ENCODE measurements at regions not wholly inside any gene's neighbourhood (a gene's known extent, or its start where the extent isn't known, plus 50 kb on each side); places are given as distances from the start of the nearest gene placed in this dataset.

GRCh38 chr18:78784861-78785260 lies 194.8 kb upstream of the SALL3 start:
- TF ChIP-seq CTCF (IDR thresholded peaks at IDR 0.05) = no peak
- H3K4me3 ChIP-seq = no peak overlapping the region
- no peak for DNase-seq
- intact Hi-C loops (cut with DNase I, micrococcal nuclease) = no loop called here
- no peaks in the 10 kb centered on the region for H3K36me3 ChIP-seq (ENCODE audit: low read depth)
- no peaks in the 10 kb centered on the region for H3K9me3 ChIP-seq
- no peak for ATAC-seq
- no peaks in the 10 kb centered on the region for H3K4me1 ChIP-seq (ENCODE audit: low read depth)

DNA sequence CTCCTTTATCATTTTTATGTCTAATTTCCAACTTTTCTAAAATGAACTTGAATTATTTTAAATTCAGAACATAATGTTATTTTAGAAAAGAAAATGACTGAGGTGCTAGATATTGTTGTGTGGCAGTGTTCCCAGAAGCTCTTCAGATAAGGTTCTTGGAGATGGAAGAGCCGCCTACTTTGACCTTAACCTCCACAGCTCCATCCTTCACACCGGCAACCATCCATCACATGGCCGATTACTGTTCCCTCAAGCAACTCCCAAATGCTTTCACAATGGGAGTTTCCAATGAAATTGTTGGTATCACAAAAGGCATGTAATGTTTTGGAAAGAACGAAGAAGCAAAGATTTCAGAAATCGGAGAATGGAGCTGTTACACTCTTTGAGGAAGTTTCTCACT lies 193.9 kb upstream of the SALL3 start:
- Histone ChIP-seq H3K4me1 (ENCODE audit: low read depth) (no peaks in the 10 kb centered on the region), H3K36me3 (ENCODE audit: low read depth) (no peaks in the 10 kb centered on the region), H3K4me3 (no peak overlapping the region), H3K9me3 (no peaks in the 10 kb centered on the region)
- TF ChIP-seq CTCF (IDR thresholded peaks at IDR 0.05) = no peak
- ATAC-seq = no peak
- intact Hi-C loops (cut with DNase I, micrococcal nuclease) = no loop called here
- DNase-seq = no peak

DNA sequence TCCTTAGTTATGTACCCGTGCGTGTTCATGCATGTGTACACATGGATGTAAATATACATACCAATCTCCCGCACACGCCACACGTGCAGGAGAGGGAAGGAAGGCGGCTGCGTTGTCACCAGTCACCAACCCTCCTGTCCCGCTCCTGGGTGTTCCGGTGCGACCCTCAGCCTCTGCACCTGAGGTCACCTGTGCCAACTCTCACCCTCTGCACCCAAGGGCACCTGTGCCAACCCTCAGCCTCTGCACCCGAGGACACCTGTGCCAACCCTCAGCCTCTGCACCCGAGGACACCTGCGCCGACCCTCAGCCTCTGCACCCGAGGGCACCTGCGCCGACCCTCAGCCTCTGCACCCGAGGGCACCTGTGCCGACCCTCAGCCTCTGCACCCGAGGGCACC lies 192.8 kb upstream of the SALL3 start:
- H3K4me1 ChIP-seq (ENCODE audit: low read depth) = no peaks in the 10 kb centered on the region
- intact Hi-C loops (cut with DNase I, micrococcal nuclease) = no loop called here
- H3K36me3 ChIP-seq (ENCODE audit: low read depth) = no peaks in the 10 kb centered on the region
- ATAC-seq = no peak
- no peak for DNase-seq
- H3K4me3 ChIP-seq = no peak overlapping the region
- H3K9me3 ChIP-seq = no peaks in the 10 kb centered on the region
- no peak for TF ChIP-seq CTCF (IDR thresholded peaks at IDR 0.05)

- ATAC-seq (no peak), DNase-seq (no peak)
- no peak for TF ChIP-seq CTCF (IDR thresholded peaks at IDR 0.05)
- intact Hi-C loops (cut with DNase I, micrococcal nuclease) = no loop called here
- Histone ChIP-seq H3K36me3 (ENCODE audit: low read depth) (no peaks in the 10 kb centered on the region), H3K9me3 (no peaks in the 10 kb centered on the region), H3K4me1 (ENCODE audit: low read depth) (no peaks in the 10 kb centered on the region), H3K4me3 (no peak overlapping the region)
Observed at GRCh38 chr18:78787751-78788150, 191.9 kb upstream of the SALL3 start.

- TF ChIP-seq CTCF (IDR thresholded peaks at IDR 0.05) = no peak
- no peak for ATAC-seq
- no peak for DNase-seq
- intact Hi-C loops (cut with DNase I, micrococcal nuclease) = no loop called here
- no peaks in the 10 kb centered on the region for H3K9me3 ChIP-seq
- no peaks in the 10 kb centered on the region for H3K4me1 ChIP-seq (ENCODE audit: low read depth)
- no peaks in the 10 kb centered on the region for H3K36me3 ChIP-seq (ENCODE audit: low read depth)
- no peak overlapping the region for H3K4me3 ChIP-seq
Observed at GRCh38 chr18:78788161-78788560, 191.5 kb upstream of the SALL3 start.

GRCh38 chr18:78789850-78790249 lies 189.8 kb upstream of the SALL3 start:
- intact Hi-C loops (cut with DNase I, micrococcal nuclease) = no loop called here
- no peak for DNase-seq
- Histone ChIP-seq H3K4me1 (ENCODE audit: low read depth) (no peaks in the 10 kb centered on the region), H3K4me3 (no peak overlapping the region), H3K36me3 (ENCODE audit: low read depth) (no peaks in the 10 kb centered on the region), H3K9me3 (no peaks in the 10 kb centered on the region)
- TF ChIP-seq CTCF (IDR thresholded peaks at IDR 0.05) = no peak
- ATAC-seq = no peak
